Lower leg skin (tissue), 4 donors: ENCODE measurements at regions not wholly inside any gene's neighbourhood (a gene's known extent, or its start where the extent isn't known, plus 50 kb on each side); places are given as distances from the start of the nearest gene placed in this dataset.

ENCODE experiments used
- DNase-seq, 2 donors: peaks; one replicate each; pipeline ENCODE4 v3.0.0-alpha.2; 2019; ENCODE audit warnings: low spot score in 2 of 2
- H3K4me3 ChIP-seq: fragments of 200-600 bp; sonication (generic); 2 replicates; pipeline ENCODE4 v1.5.1; 2017; ENCODE audit warnings: mild to moderate bottlenecking, low read depth; ENCODE audit not compliant: poor library complexity, severe bottlenecking
- CTCF ChIP-seq, 3 donors: fragments of 450-650 bp; IDR thresholded peaks; one replicate each; pipeline ENCODE4 v1.5.1; 2016; ENCODE audit warnings: antibody characterized with exemption in 3 of 3, mild to moderate bottlenecking in 3 of 3, moderate library complexity in 2 of 3
- POLR2A ChIP-seq, 2 donors: fragments of 450-650 bp; IDR thresholded peaks; one replicate each; pipeline ENCODE4 v1.6.1; 2016 to 2017; ENCODE audit warnings: antibody characterized with exemption in 2 of 2, mild to moderate bottlenecking in 1 of 2, moderate library complexity in 1 of 2
- WGBS, 2 donors: methylation state at CpG; one replicate each; pipeline ENCODE4 v1.1.5; 2018; 5-methylcytosine and 5-hydroxymethylcytosine counted together
- intact Hi-C: fragments of 100-400 bp; cut with DNase I; formaldehyde crosslinking; loops from one replicate; pipeline ENCODE4 v1.15.0; 2023; ENCODE audit warnings: low total_unique reads

GRCh38 chr9:116051528-116051927, 102.1 kb upstream of the PAPPA start:
- H3K4me3 ChIP-seq, result no peak overlapping the region
- WGBS, 2 donors, result 81 to 88% methylated on average over 2 of the region's 2 CpGs
- no peak for DNase-seq
- intact Hi-C loops, result no loop called here
- no peak for TF ChIP-seq CTCF (IDR thresholded peaks at IDR 0.05)
- TF ChIP-seq POLR2A (IDR thresholded peaks at IDR 0.05), result no peak

GRCh38 chr9:116055536-116055935, 98.1 kb upstream of the PAPPA start:
- H3K4me3 ChIP-seq, result no peak overlapping the region
- no peak for TF ChIP-seq POLR2A (IDR thresholded peaks at IDR 0.05)
- no peak for DNase-seq
- WGBS, 2 donors, result 74 to 79% methylated on average over 3 of the region's 3 CpGs
- intact Hi-C loops, result no loop called here

- no peak for TF ChIP-seq CTCF (IDR thresholded peaks at IDR 0.05)
- no peak for TF ChIP-seq POLR2A (IDR thresholded peaks at IDR 0.05)
- intact Hi-C loops, result no loop called here
- DNase-seq, result no peak
- no peak overlapping the region for H3K4me3 ChIP-seq
- WGBS, 2 donors, result 59 to 61% methylated on average over 5 of the region's 5 CpGs
Observed at GRCh38 chr9:116057371-116057770, 96.2 kb upstream of the PAPPA start.

GRCh38 chr9:116058421-116058820, 95.2 kb upstream of the PAPPA start:
- no peak overlapping the region for H3K4me3 ChIP-seq
- DNase-seq, result no peak
- TF ChIP-seq POLR2A (IDR thresholded peaks at IDR 0.05) (no peak), CTCF (IDR thresholded peaks at IDR 0.05) (no peak)
- intact Hi-C loops, result no loop called here
- 78 to 79% methylated on average over 2 of the region's 2 CpGs for WGBS, 2 donors

GRCh38 chr9:116059466-116059865, 94.1 kb upstream of the PAPPA start:
- TF ChIP-seq POLR2A (IDR thresholded peaks at IDR 0.05), result no peak
- intact Hi-C loops, result no loop called here
- no peak overlapping the region for H3K4me3 ChIP-seq
- WGBS, 2 donors, result 86 to 92% methylated on average over 2 of the region's 2 CpGs
- no peak for DNase-seq

GRCh38 chr9:116060631-116061030, 93.0 kb upstream of the PAPPA start:
- DNase-seq, result no peak
- no peak overlapping the region for H3K4me3 ChIP-seq
- intact Hi-C loops, result no loop called here
- WGBS, 2 donors, result 77 to 79% methylated on average over 1 of the region's 1 CpG
- no peak for TF ChIP-seq POLR2A (IDR thresholded peaks at IDR 0.05)
- no peak for TF ChIP-seq CTCF (IDR thresholded peaks at IDR 0.05)

- 78 to 80% methylated on average over 2 of the region's 2 CpGs for WGBS, 2 donors
- DNase-seq, result no peak
- TF ChIP-seq CTCF (IDR thresholded peaks at IDR 0.05) (no peak), POLR2A (IDR thresholded peaks at IDR 0.05) (no peak)
- H3K4me3 ChIP-seq, result no peak overlapping the region
- intact Hi-C loops, result no loop called here
Observed at GRCh38 chr9:116061546-116062205, 91.9 kb upstream of the PAPPA start.
